K562 (cell line): ENCODE measurements at regions not wholly inside any gene's neighbourhood (a gene's known extent, or its start where the extent isn't known, plus 50 kb on each side); places are given as distances from the start of the nearest gene placed in this dataset.

Experiments used
- ATAC-seq: fragments of 200-7000 bp; cut with Tn5 transposase; 3 replicates; pipeline ENCODE4 v1.9.1; 2020; ENCODE audit warnings: moderate library complexity
- BruUV-seq: library from RNA; stranded (reverse); fragments of 400-500 nt; replicated peaks from 2 replicates; lab custom pipeline; 2021; lab: Mats Ljungman, UMichigan
- CTCF ChIA-PET: fragments of 300-600 bp; formaldehyde crosslinking; extraction: SDS; loops from one replicate; lab custom pipeline; 2021; ENCODE audit warnings: low intra/inter-chr PET ratio; lab: Yijun Ruan, JAX
- POLR2A ChIA-PET: fragments of 300-600, 350-650 bp; sonication (Branson Sonifier 250); formaldehyde crosslinking; extraction: SDS; loops from one replicate; lab custom pipeline; 2021; ENCODE audit warnings: antibody characterized with exemption, inconsistent platforms; lab: Yijun Ruan, JAX
- DNase-seq, 4 experiments: peaks; one replicate each; pipeline versions ENCODE4 v3.0.0 to v3.0.0-alpha.2; 2011 to 2018; ENCODE audit warnings: low spot score in 3 of 4, mixed read lengths in 3 of 4; ENCODE audit errors: extremely low read depth in 1 of 4
- FAIRE-seq: peaks from 2 replicates; lab custom pipeline; 2011; peaks lifted over from hg19 to GRCh38; lab: Jason Lieb, UNC
- H2AFZ ChIP-seq: 2 replicates; pipeline ENCODE4 v1.6.0; 2011; ENCODE audit warnings: low read depth, low read length, control low read depth, inconsistent platforms
- H3K27ac ChIP-seq: fragments of 200-600 bp; 3 replicates; pipeline ENCODE4 v1.8.0; 2011; ENCODE audit warnings: low read depth, mild to moderate bottlenecking, control low read depth, inconsistent platforms, low read length, moderate library complexity, mixed read lengths; ENCODE audit errors: extremely low read depth
- H3K27me3 ChIP-seq, 2 experiments: fragments of 300-600 bp in 1 of 2; 2 replicates in 1 of 2; 3 replicates in 1 of 2; pipeline versions ENCODE4 v1.6.0 to v1.8.0; 2011; ENCODE audit warnings: inconsistent platforms in 2 of 2, low read length in 2 of 2, mild to moderate bottlenecking in 1 of 2, mixed read lengths in 1 of 2, moderate library complexity in 1 of 2; ENCODE audit not compliant: control insufficient read depth in 2 of 2, insufficient read depth in 2 of 2
- H3K36me3 ChIP-seq: fragments of 300-600 bp; 3 replicates; pipeline ENCODE4 v1.8.0; 2011; ENCODE audit warnings: mild to moderate bottlenecking, low read length, inconsistent platforms; ENCODE audit not compliant: control insufficient read depth, insufficient read depth
- H3K4me1 ChIP-seq, 2 experiments: fragments of 200-600 bp in 1 of 2; replicated peaks in 1 of 2; 2 replicates in 1 of 2; 3 replicates in 1 of 2; pipeline versions ENCODE4 v1.5.1 to v1.8.0; 2011; ENCODE audit warnings: inconsistent platforms in 2 of 2, low read length in 2 of 2, mild to moderate bottlenecking in 1 of 2, mixed read lengths in 1 of 2, moderate library complexity in 1 of 2; ENCODE audit not compliant: control insufficient read depth in 2 of 2, insufficient read depth in 2 of 2
- H3K4me2 ChIP-seq: 2 replicates; pipeline ENCODE4 v1.6.1; 2011; ENCODE audit warnings: low read length, control low read depth, inconsistent platforms, mixed read lengths; ENCODE audit not compliant: insufficient read depth
- H3K4me3 ChIP-seq: fragments of 200-600 bp; sonication (generic), shearing (Covaris generic); 2 replicates; pipeline ENCODE4 v1.5.1; 2016; ENCODE audit warnings: control low read depth, inconsistent platforms
- H3K79me2 ChIP-seq: fragments of 200-600 bp; 3 replicates; pipeline ENCODE4 v1.8.0; 2011; ENCODE audit warnings: low read length, inconsistent platforms; ENCODE audit not compliant: control insufficient read depth, insufficient read depth
- H3K9ac ChIP-seq, 2 experiments: 2 replicates each; pipeline versions ENCODE4 v1.6.0 to v1.6.1; 2011; ENCODE audit warnings: low read depth in 2 of 2, low read length in 2 of 2, control low read depth in 1 of 2, inconsistent platforms in 1 of 2, mild to moderate bottlenecking in 1 of 2, mixed read lengths in 1 of 2; ENCODE audit not compliant: insufficient read depth in 1 of 2
- H3K9me1 ChIP-seq: one replicate; pipeline ENCODE4 v1.6.0; 2011; ENCODE audit warnings: inconsistent platforms, mild to moderate bottlenecking, low read length, moderate library complexity; ENCODE audit not compliant: control insufficient read depth, insufficient read depth
- H3K9me3 ChIP-seq: replicated peaks from 2 replicates; pipeline ENCODE4 v1.5.1; 2011; ENCODE audit warnings: low read depth, low read length, inconsistent platforms; ENCODE audit not compliant: control insufficient read depth, insufficient read depth
- H4K20me1 ChIP-seq: replicated peaks from 2 replicates; pipeline ENCODE4 v1.6.1; 2011; ENCODE audit warnings: low read length, inconsistent platforms, mixed read lengths; ENCODE audit not compliant: control insufficient read depth, insufficient read depth
- IRF1 ChIP-seq: sonication (generic); formaldehyde crosslinking; IDR thresholded peaks from 2 replicates; pipeline ENCODE4 v1.8.0; 2022; ENCODE audit warnings: missing genetic modification reagents, mild to moderate bottlenecking, borderline replicate concordance
- KHSRP ChIP-seq: fragments of 450-650 bp; IDR thresholded peaks from 2 replicates; pipeline ENCODE4 v1.6.1; 2017
- RBM25 ChIP-seq: fragments of 200-400 bp; formaldehyde crosslinking; IDR thresholded peaks from 2 replicates; pipeline ENCODE4 v1.6.1; 2018; ENCODE audit warnings: low read length, low read depth, moderate library complexity; ENCODE audit not compliant: severe bottlenecking
- SMAD1 ChIP-seq: fragments of 150-350 bp; IDR thresholded peaks from 2 replicates; pipeline ENCODE4 v1.6.1; 2014; ENCODE audit warnings: low read length, low read depth; ENCODE audit not compliant: partially characterized antibody
- SUPT5H ChIP-seq: fragments of 450-650 bp; IDR thresholded peaks from 2 replicates; pipeline ENCODE4 v1.6.1; 2016
- TAF7 ChIP-seq: fragments of 450-650 bp; IDR thresholded peaks from 2 replicates; pipeline ENCODE4 v1.6.1; 2016; ENCODE audit warnings: missing genetic modification characterization, missing compliant biosample characterization
- ZBTB12 ChIP-seq: fragments of 250-450 bp; sonication (Bioruptor Pico); IDR thresholded peaks from 2 replicates; pipeline ENCODE4 v1.4.0; 2020
- ZNF146 ChIP-seq: IDR thresholded peaks from one replicate; pipeline ENCODE4 v1.6.1; 2018; ENCODE audit warnings: missing compliant biosample characterization; ENCODE audit not compliant: unreplicated experiment
- ZNF212 ChIP-seq: fragments of 450-650 bp; formaldehyde crosslinking; IDR thresholded peaks from 2 replicates; pipeline ENCODE4 v1.4.0; 2020; ENCODE audit warnings: mild to moderate bottlenecking
- WGBS: fragments of 100-300 bp; shearing (Covaris generic); methylation state at CpG from one replicate; pipeline ENCODE4 v1.1.6; 2016; ENCODE audit warnings: low coverage, mixed read lengths; ENCODE audit not compliant: insufficient coverage; ENCODE audit errors: missing lambda C conversion rate; 5-methylcytosine and 5-hydroxymethylcytosine counted together
- in situ Hi-C: fragments of 300-500 bp; cut with MboI; formaldehyde crosslinking; loops from 4 replicates; pipeline ENCODE4 v1.15.0; 2018; ENCODE audit warnings: inconsistent platforms, mixed read lengths
- intact Hi-C: fragments of 100-400 bp; cut with micrococcal nuclease; formaldehyde crosslinking; loops from 2 replicates; pipeline ENCODE4 v1.14.2; 2022
- TF ChIP-seq, protein P1 (sequence below): fragments of 250-450 bp; sonication (Bioruptor Pico); IDR thresholded peaks from 2 replicates; pipeline ENCODE4 v1.9.0; 2021; ENCODE audit warnings: mild to moderate bottlenecking, inconsistent platforms
- TF ChIP-seq, protein P2 (sequence below): IDR thresholded peaks from 2 replicates; pipeline ENCODE4 v1.6.1; 2014; ENCODE audit warnings: antibody characterized with exemption
- TF ChIP-seq, protein P3 (sequence below): fragments of 250-450 bp; sonication (Bioruptor Pico); IDR thresholded peaks from 2 replicates; pipeline ENCODE4 v1.5.0; 2020; ENCODE audit warnings: mild to moderate bottlenecking, borderline replicate concordance

GRCh38 chr2:217713395-217714286 is 289.2 kb downstream of the TNS1 start (continued):
- TF ChIP-seq ZBTB12 (CRISPR knock-in tag) = no peak
- no peak for TF ChIP-seq SUPT5H
- no peak for TF ChIP-seq ZNF212 (CRISPR knock-in tag)
- TF ChIP-seq KHSRP = no peak

GRCh38 chr2:217712431-217712830 is 290.4 kb downstream of the TNS1 start:
- in situ Hi-C loops = loop anchor here (25.0 kb wide), 1 partner anchor 1025 kb away; the partner anchor contains the start of gene IGFBP5
- no peak for TF ChIP-seq TAF7
- TF ChIP-seq ZNF146 (CRISPR knock-in tag) = no peak
- TF ChIP-seq, protein P1, sequence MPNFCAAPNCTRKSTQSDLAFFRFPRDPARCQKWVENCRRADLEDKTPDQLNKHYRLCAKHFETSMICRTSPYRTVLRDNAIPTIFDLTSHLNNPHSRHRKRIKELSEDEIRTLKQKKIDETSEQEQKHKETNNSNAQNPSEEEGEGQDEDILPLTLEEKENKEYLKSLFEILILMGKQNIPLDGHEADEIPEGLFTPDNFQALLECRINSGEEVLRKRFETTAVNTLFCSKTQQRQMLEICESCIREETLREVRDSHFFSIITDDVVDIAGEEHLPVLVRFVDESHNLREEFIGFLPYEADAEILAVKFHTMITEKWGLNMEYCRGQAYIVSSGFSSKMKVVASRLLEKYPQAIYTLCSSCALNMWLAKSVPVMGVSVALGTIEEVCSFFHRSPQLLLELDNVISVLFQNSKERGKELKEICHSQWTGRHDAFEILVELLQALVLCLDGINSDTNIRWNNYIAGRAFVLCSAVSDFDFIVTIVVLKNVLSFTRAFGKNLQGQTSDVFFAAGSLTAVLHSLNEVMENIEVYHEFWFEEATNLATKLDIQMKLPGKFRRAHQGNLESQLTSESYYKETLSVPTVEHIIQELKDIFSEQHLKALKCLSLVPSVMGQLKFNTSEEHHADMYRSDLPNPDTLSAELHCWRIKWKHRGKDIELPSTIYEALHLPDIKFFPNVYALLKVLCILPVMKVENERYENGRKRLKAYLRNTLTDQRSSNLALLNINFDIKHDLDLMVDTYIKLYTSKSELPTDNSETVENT (CRISPR knock-in tag) = no peak
- no peak for TF ChIP-seq RBM25
- TF ChIP-seq IRF1 (CRISPR knock-in tag) = no peak
- TF ChIP-seq, protein P2, sequence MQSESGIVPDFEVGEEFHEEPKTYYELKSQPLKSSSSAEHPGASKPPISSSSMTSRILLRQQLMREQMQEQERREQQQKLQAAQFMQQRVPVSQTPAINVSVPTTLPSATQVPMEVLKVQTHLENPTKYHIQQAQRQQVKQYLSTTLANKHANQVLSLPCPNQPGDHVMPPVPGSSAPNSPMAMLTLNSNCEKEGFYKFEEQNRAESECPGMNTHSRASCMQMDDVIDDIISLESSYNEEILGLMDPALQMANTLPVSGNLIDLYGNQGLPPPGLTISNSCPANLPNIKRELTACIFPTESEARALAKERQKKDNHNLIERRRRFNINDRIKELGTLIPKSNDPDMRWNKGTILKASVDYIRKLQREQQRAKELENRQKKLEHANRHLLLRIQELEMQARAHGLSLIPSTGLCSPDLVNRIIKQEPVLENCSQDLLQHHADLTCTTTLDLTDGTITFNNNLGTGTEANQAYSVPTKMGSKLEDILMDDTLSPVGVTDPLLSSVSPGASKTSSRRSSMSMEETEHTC = no peak
- TF ChIP-seq, protein P3, sequence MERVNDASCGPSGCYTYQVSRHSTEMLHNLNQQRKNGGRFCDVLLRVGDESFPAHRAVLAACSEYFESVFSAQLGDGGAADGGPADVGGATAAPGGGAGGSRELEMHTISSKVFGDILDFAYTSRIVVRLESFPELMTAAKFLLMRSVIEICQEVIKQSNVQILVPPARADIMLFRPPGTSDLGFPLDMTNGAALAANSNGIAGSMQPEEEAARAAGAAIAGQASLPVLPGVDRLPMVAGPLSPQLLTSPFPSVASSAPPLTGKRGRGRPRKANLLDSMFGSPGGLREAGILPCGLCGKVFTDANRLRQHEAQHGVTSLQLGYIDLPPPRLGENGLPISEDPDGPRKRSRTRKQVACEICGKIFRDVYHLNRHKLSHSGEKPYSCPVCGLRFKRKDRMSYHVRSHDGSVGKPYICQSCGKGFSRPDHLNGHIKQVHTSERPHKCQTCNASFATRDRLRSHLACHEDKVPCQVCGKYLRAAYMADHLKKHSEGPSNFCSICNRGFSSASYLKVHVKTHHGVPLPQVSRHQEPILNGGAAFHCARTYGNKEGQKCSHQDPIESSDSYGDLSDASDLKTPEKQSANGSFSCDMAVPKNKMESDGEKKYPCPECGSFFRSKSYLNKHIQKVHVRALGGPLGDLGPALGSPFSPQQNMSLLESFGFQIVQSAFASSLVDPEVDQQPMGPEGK (CRISPR knock-in tag) = no peak
- TF ChIP-seq SMAD1 = no peak

More at GRCh38 chr2:217712431-217712830, 290.4 kb downstream of the TNS1 start:
- ATAC-seq (no peak), DNase-seq (no peak), FAIRE-seq (no peak)
- H3K36me3 ChIP-seq = no peaks in the 10 kb centered on the region
- intact Hi-C loops = loop anchor here (5.0 to 10.0 kb wide), 3 partner anchors 60 to 1030 kb away; no protein-coding TSS in a partner anchor
- H3K79me2 ChIP-seq = no peaks in the 10 kb centered on the region
- no peak overlapping the region for H3K27ac ChIP-seq
- H3K4me3 ChIP-seq = no peak overlapping the region
- no peaks in the 10 kb centered on the region for H3K9me1 ChIP-seq
- no peaks in the 10 kb centered on the region for H4K20me1 ChIP-seq
- H3K4me1 ChIP-seq = 0 out of 5 replicates have a peak, but pooled peaks cover 0 to 3% of the 10 kb centered on the region in 2 experiments
- no TSS peak for BruUV-seq
- peaks cover 0 to 12% of the 10 kb centered on the region in 2 experiments; a peak in 2 of 5 replicates for H3K27me3 ChIP-seq
- no peak overlapping the region for H3K4me2 ChIP-seq
- no peak overlapping the region for H2AFZ ChIP-seq
- no peak overlapping the region for H3K9ac ChIP-seq
- ChIA-PET CTCF (no interaction called here), POLR2A (no interaction called here)
- 2% methylated on average over 6 of the region's 7 CpGs for WGBS
- H3K9me3 ChIP-seq = no peaks in the 10 kb centered on the region
